Brain pericyte (primary cell): ENCODE measurements at regions not wholly inside any gene's neighbourhood (a gene's known extent, or its start where the extent isn't known, plus 50 kb on each side); places are given as distances from the start of the nearest gene placed in this dataset.
"Not testable (repeated sequence)": the region's sequence is repeated elsewhere in the genome, so short reads cannot be mapped to it uniquely, and the experiment has no call there.

ENCODE experiments used
- DNase-seq: peaks from one replicate; pipeline ENCODE4 v3.0.0-alpha.2; 2012; ENCODE audit warnings: low read depth, low spot score

DNA sequence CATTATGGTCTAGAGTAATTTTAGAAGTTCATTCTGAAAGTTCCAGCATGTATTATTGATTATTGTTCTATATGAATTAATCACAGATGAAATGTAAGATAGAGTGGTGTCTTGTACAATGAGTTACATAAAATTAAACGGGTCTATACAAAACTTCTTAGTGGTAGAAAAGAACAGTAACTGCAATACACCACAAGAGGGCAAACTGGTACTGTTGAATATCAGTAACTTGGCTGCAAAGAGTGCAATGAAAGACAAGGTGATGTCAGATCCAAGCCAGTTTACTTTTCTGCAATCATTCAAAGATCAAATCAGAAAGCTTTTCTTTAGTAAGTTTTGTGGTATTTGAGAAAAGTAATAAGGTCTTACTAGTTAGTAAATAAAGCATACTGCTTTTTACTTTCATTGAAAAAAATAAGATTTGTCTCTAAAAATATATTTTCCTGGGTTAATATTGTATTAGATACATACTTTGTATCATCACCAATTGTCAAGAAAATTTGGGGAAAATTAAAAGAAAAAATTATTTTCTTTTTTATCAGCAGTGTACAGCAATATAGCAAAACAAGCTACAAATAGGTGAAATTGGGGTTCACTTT is 66.4 kb upstream of the BTG3 start:
- DNase-seq: peak; percentile 25

DNA sequence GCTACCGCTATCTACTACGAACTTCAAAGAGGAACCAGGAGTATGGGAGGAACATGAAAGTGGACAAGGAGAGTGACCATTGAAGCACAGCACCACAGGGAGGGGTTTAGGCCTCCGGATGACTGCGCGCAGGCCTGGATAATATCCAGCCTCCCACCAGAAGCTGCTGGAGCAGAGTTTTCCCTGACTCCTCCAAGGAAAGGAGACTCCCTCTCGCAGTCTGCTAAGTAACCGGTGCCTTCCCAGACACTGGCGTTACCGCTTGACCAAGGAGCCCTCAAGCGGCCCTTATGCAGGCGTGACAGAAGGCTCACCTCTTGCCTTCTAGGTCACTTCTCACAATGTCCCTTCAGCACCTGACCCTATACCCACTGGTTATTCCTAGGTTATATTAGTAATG is 64.2 kb upstream of the BTG3 start:
- not testable (repeated sequence) for DNase-seq

GRCh38 chr21:17674106-17674505 is 61.4 kb upstream of the BTG3 start:
- DNase-seq: no peak

- DNase-seq: no peak
Measured at GRCh38 chr21:17673261-17674020, 60.7 kb upstream of the BTG3 start.

- no peak for DNase-seq
Measured at GRCh38 chr21:17671733-17672132, 59.0 kb upstream of the BTG3 start.

DNA sequence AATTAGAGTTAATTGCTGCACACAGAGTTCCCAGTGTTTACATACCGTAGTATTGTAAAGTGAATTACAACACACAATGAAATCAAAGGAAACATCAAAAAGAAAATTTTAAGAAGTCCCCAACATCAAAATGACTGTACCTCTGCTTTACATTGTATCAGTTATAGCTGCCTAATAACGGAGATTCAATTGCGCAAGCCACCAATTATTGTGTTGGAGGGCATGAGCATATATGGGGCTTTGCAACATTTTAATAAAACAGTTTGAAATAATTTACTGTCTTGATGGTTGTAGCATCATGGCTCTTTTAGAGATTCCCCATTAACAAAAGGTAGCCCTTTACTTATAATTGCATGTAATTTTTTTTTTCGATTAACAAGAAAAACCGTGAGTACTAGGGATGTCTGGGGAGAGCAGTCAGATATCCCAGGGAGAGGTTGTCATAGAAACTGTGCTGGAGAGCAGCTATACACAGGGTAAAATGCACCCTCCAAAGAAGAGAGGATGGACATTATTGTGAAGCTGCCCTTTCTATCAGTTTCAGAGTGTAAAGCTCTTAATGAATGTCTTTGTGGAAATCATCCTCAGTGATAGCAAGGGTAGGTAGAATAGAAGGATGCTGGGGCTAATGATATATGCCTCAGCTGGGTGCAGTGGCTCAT is 55.9 kb upstream of the BTG3 start:
- no peak for DNase-seq

DNA sequence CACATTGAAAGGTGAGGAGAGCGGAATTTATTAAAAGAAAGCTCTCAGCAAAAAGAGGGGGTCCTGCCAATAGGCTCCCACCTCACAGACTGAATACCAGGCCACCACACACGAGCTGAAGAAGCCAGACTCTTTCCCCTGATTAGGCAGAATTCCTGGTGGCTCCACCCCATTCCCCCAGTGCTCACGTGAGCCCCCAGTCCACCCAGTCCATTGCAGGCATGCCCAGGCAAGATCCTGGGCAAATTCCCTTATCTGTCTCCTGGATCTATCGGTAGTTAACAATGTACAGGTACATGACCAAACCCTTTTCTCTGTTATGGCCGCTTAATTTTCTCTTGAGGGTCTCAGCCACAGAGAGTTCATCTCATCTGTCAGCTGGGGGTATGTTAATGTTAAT is 54.6 kb upstream of the BTG3 start:
- DNase-seq: no peak
